Small intestine (tissue), 7 donors: ENCODE measurements at regions not wholly inside any gene's neighbourhood (a gene's known extent, or its start where the extent isn't known, plus 50 kb on each side); places are given as distances from the start of the nearest gene placed in this dataset.

Source experiments
- DNase-seq, 2 donors: peaks; one replicate each; pipeline versions ENCODE4 v3.0.0 to v3.0.0-alpha.2; 2013
- FAIRE-seq: peaks from 2 replicates; lab custom pipeline; 2012; peaks lifted over from hg19 to GRCh38; lab: Jason Lieb, UNC
- H3K27ac ChIP-seq, 3 donors: one replicate each; pipeline ENCODE4 v1.5.1; 2013; ENCODE audit warnings: low read length in 2 of 3, mild to moderate bottlenecking in 2 of 3, control low read depth in 1 of 3, inconsistent platforms in 1 of 3, low read depth in 1 of 3, moderate library complexity in 1 of 3
- H3K27me3 ChIP-seq, 3 donors: one replicate each; pipeline ENCODE4 v1.6.1; 2013; ENCODE audit warnings: low read length in 3 of 3, inconsistent platforms in 1 of 3; ENCODE audit not compliant: control insufficient read depth in 3 of 3, insufficient read depth in 3 of 3
- H3K36me3 ChIP-seq, 3 donors: one replicate each; pipeline ENCODE4 v1.6.1; 2013; ENCODE audit warnings: low read length in 3 of 3, inconsistent platforms in 1 of 3, low read depth in 1 of 3, mild to moderate bottlenecking in 1 of 3, moderate library complexity in 1 of 3; ENCODE audit not compliant: control insufficient read depth in 3 of 3, insufficient read depth in 2 of 3
- H3K4me1 ChIP-seq, 3 donors: one replicate each; pipeline ENCODE4 v1.6.1; 2013; ENCODE audit warnings: low read length in 2 of 3, inconsistent platforms in 1 of 3, low read depth in 1 of 3, mild to moderate bottlenecking in 1 of 3, moderate library complexity in 1 of 3; ENCODE audit not compliant: control insufficient read depth in 3 of 3, insufficient read depth in 2 of 3
- H3K4me3 ChIP-seq, 3 donors: one replicate each; pipeline ENCODE4 v1.5.1; 2013; ENCODE audit warnings: low read length in 3 of 3, control low read depth in 1 of 3, inconsistent platforms in 1 of 3, low read depth in 1 of 3, mild to moderate bottlenecking in 1 of 3, moderate library complexity in 1 of 3
- H3K9me3 ChIP-seq, 2 donors: one replicate each; pipeline ENCODE4 v1.6.1; 2013; ENCODE audit warnings: low read depth in 1 of 2, low read length in 1 of 2; ENCODE audit not compliant: control insufficient read depth in 2 of 2, insufficient read depth in 1 of 2
- WGBS, 3 donors: extraction: QIAGEN DNeasy Blood & Tissue Kit; methylation state at CpG; one replicate each; pipeline ENCODE4 v1.1.7; 2013; 5-methylcytosine and 5-hydroxymethylcytosine counted together
- donor health status: healthy with polysubstance abuse.
- donor health status: control.
- donor health status: control.
- donor health status: Bipolar disorder and iron deficiency.
- donor health status: healthy.

- FAIRE-seq (no peak), DNase-seq (no peak)
- 95 to 98% (median 96%) methylated on average over 3 of the region's 3 CpGs for WGBS, 3 donors
- H3K4me1 ChIP-seq: no peaks in the 10 kb centered on the region
- no peaks in the 10 kb centered on the region for H3K9me3 ChIP-seq
- H3K27me3 ChIP-seq: no peaks in the 10 kb centered on the region
- no peaks in the 10 kb centered on the region for H3K36me3 ChIP-seq
- no peak overlapping the region for H3K4me3 ChIP-seq
- H3K27ac ChIP-seq: no peak overlapping the region
Observed at GRCh38 chr7:25296086-25296485, 67.8 kb upstream of the NPVF start.

GRCh38 chr7:25297278-25297677 lies 69.0 kb upstream of the NPVF start:
- Histone ChIP-seq H3K27ac (no peak overlapping the region), H3K9me3 (no peaks in the 10 kb centered on the region), H3K4me3 (no peak overlapping the region), H3K27me3 (no peaks in the 10 kb centered on the region), H3K36me3 (no peaks in the 10 kb centered on the region), H3K4me1 (no peaks in the 10 kb centered on the region)
- DNase-seq: no peak
- no peak for FAIRE-seq
- WGBS, 3 donors: 56 to 81% (median 65%) methylated on average over 1 of the region's 1 CpG

- 55 to 84% (median 78%) methylated on average over 3 of the region's 3 CpGs for WGBS, 3 donors
- H3K27me3 ChIP-seq: no peaks in the 10 kb centered on the region
- no peaks in the 10 kb centered on the region for H3K36me3 ChIP-seq
- peaks cover 0 to 13% (median 2%) of the 10 kb centered on the region in 3 donors for H3K4me1 ChIP-seq
- no peak overlapping the region for H3K27ac ChIP-seq
- DNase-seq: no peak
- FAIRE-seq: no peak
- H3K9me3 ChIP-seq: no peaks in the 10 kb centered on the region
- H3K4me3 ChIP-seq: no peak overlapping the region
Observed at GRCh38 chr7:25303281-25304181, 75.2 kb upstream of the NPVF start.

GRCh38 chr7:25304691-25305090 lies 76.4 kb upstream of the NPVF start:
- FAIRE-seq (no peak), DNase-seq (no peak)
- WGBS, 3 donors: 77 to 79% (median 78%) methylated on average over 4 of the region's 4 CpGs
- no peaks in the 10 kb centered on the region for H3K27me3 ChIP-seq
- H3K4me3 ChIP-seq: no peak overlapping the region
- no peaks in the 10 kb centered on the region for H3K36me3 ChIP-seq
- peaks cover 0 to 16% (median 2%) of the 10 kb centered on the region in 3 donors for H3K4me1 ChIP-seq
- no peaks in the 10 kb centered on the region for H3K9me3 ChIP-seq
- H3K27ac ChIP-seq: no peak overlapping the region

- H3K27ac ChIP-seq: no peak overlapping the region
- H3K9me3 ChIP-seq: peaks cover 0 to 6% of the 10 kb centered on the region in 2 donors
- WGBS, 3 donors: 94 to 96% (median 94%) methylated on average over 1 of the region's 1 CpG
- no peaks in the 10 kb centered on the region for H3K27me3 ChIP-seq
- FAIRE-seq: no peak
- peaks cover 0 to 17% (median 2%) of the 10 kb centered on the region in 3 donors for H3K4me1 ChIP-seq
- no peaks in the 10 kb centered on the region for H3K36me3 ChIP-seq
- H3K4me3 ChIP-seq: no peak overlapping the region
- no peak for DNase-seq
Observed at GRCh38 chr7:25305831-25306230, 77.5 kb upstream of the NPVF start.

GRCh38 chr7:25307624-25308023 lies 79.3 kb upstream of the NPVF start:
- FAIRE-seq (peak; percentile 61), DNase-seq (no peak)
- H3K4me3 ChIP-seq: no peak overlapping the region
- no peak overlapping the region for H3K27ac ChIP-seq
- peaks cover 0 to 6% of the 10 kb centered on the region in 2 donors for H3K9me3 ChIP-seq
- no peaks in the 10 kb centered on the region for H3K27me3 ChIP-seq
- H3K36me3 ChIP-seq: no peaks in the 10 kb centered on the region
- WGBS, 3 donors: 95 to 96% (median 96%) methylated on average over 1 of the region's 1 CpG
- peaks cover 0 to 21% (median 2%) of the 10 kb centered on the region in 3 donors for H3K4me1 ChIP-seq

GRCh38 chr7:25308246-25308645 lies 80.0 kb upstream of the NPVF start:
- no peak overlapping the region for H3K27ac ChIP-seq
- no peaks in the 10 kb centered on the region for H3K27me3 ChIP-seq
- no peaks in the 10 kb centered on the region for H3K36me3 ChIP-seq
- WGBS, 3 donors: 87 to 92% (median 89%) methylated on average over 4 of the region's 4 CpGs
- no peak for DNase-seq
- no peak overlapping the region for H3K4me3 ChIP-seq
- H3K9me3 ChIP-seq: peaks cover 0 to 6% of the 10 kb centered on the region in 2 donors
- H3K4me1 ChIP-seq: peaks cover 0 to 22% (median 2%) of the 10 kb centered on the region in 3 donors
- no peak for FAIRE-seq

GRCh38 chr7:25308906-25309705 lies 80.8 kb upstream of the NPVF start:
- no peak overlapping the region for H3K27ac ChIP-seq
- H3K27me3 ChIP-seq: no peaks in the 10 kb centered on the region
- no peak for FAIRE-seq
- DNase-seq: no peak
- WGBS, 3 donors: 23 to 42% (median 34%) methylated on average over 6 of the region's 6 CpGs
- H3K4me1 ChIP-seq: peaks cover 0 to 24% (median 2%) of the 10 kb centered on the region in 3 donors
- H3K36me3 ChIP-seq: no peaks in the 10 kb centered on the region
- no peak overlapping the region for H3K4me3 ChIP-seq
- H3K9me3 ChIP-seq: peaks cover 0 to 6% of the 10 kb centered on the region in 2 donors
